ENCODE measurements at regions not wholly inside any gene's neighbourhood (a gene's known extent, or its start where the extent isn't known, plus 50 kb on each side); places are given as distances from the start of the nearest gene placed in this dataset.

GRCh38 chr3:26312816-26313215 is 309.8 kb upstream of the LRRC3B start:
- TF ChIP-seq ZFP30 (CRISPR knock-in tag; IDR thresholded peaks at IDR 0.05) = no peak
- TF ChIP-seq ESRRG (CRISPR knock-in tag; IDR thresholded peaks at IDR 0.05) = no peak
- TF ChIP-seq TCF4 (CRISPR knock-in tag; IDR thresholded peaks at IDR 0.05; ENCODE audit: borderline replicate concordance) = no peak

All from SK-N-SH treated with all-trans-retinoic acid at 6 μM for 48 hours (cell line).